GM21737 (cell line): ENCODE measurements at regions not wholly inside any gene's neighbourhood (a gene's known extent, or its start where the extent isn't known, plus 50 kb on each side); places are given as distances from the start of the nearest gene placed in this dataset.
"Not testable (repeated sequence)": the region's sequence is repeated elsewhere in the genome, so short reads cannot be mapped to it uniquely, and the experiment has no call there.

Experiments used
- ATAC-seq: cut with Tn5 transposase; IDR thresholded peaks from one replicate; pipeline ENCODE4 v1.9.1; 2021; ENCODE audit warnings: mild to moderate bottlenecking, moderate library complexity; ENCODE audit not compliant: unreplicated experiment

- ATAC-seq = no peak
Observed at GRCh38 chr21:35818597-35818996, 241.7 kb downstream of the SETD4 start.

- no peak for ATAC-seq
Observed at GRCh38 chr21:35814858-35815619, 245.3 kb downstream of the SETD4 start.

GRCh38 chr21:35812679-35813078, 247.6 kb downstream of the SETD4 start:
- ATAC-seq = no peak

GRCh38 chr21:35811191-35811806, 249.0 kb downstream of the SETD4 start:
- ATAC-seq = no peak

GRCh38 chr21:35810431-35810970, 249.8 kb downstream of the SETD4 start:
- ATAC-seq = no peak

GRCh38 chr21:35801391-35801790, 258.9 kb downstream of the SETD4 start:
- ATAC-seq = no peak

- not testable (repeated sequence) for ATAC-seq
Observed at GRCh38 chr21:35800796-35801385, 259.4 kb downstream of the SETD4 start.

- ATAC-seq = no peak
Observed at GRCh38 chr21:35796844-35797243, 263.5 kb downstream of the SETD4 start.

- ATAC-seq = not testable (repeated sequence)
Observed at GRCh38 chr21:35794527-35794926, 265.8 kb downstream of the SETD4 start.

GRCh38 chr21:35792569-35793305, 267.6 kb downstream of the SETD4 start:
- no peak for ATAC-seq

GRCh38 chr21:35791541-35792325, 268.6 kb downstream of the SETD4 start:
- no peak for ATAC-seq

- ATAC-seq = no peak
Observed at GRCh38 chr21:35783721-35784120, 276.6 kb downstream of the SETD4 start.

- ATAC-seq = no peak
Observed at GRCh38 chr21:35782667-35783066, 277.7 kb downstream of the SETD4 start.

GRCh38 chr21:35780983-35781382, 279.3 kb downstream of the SETD4 start:
- no peak for ATAC-seq

GRCh38 chr21:35779690-35780570, 280.4 kb downstream of the SETD4 start:
- no peak for ATAC-seq

- ATAC-seq = no peak
Observed at GRCh38 chr21:35779167-35779566, 281.2 kb downstream of the SETD4 start.

GRCh38 chr21:35777081-35777480, 283.2 kb downstream of the SETD4 start:
- ATAC-seq = no peak

- ATAC-seq = no peak
Observed at GRCh38 chr21:35775778-35776544, 284.4 kb downstream of the SETD4 start.
